ENCODE measurements at regions not wholly inside any gene's neighbourhood (a gene's known extent, or its start where the extent isn't known, plus 50 kb on each side); places are given as distances from the start of the nearest gene placed in this dataset.

GRCh38 chr1:239287296-239287695, 99.1 kb upstream of the CHRM3 start:
- H3K27ac ChIP-seq: no peak overlapping the region
- TF ChIP-seq CTCF (IDR thresholded peaks at IDR 0.05) (no peak), ZFX (IDR thresholded peaks at IDR 0.05; ENCODE audit: borderline replicate concordance) (no peak)

DNA sequence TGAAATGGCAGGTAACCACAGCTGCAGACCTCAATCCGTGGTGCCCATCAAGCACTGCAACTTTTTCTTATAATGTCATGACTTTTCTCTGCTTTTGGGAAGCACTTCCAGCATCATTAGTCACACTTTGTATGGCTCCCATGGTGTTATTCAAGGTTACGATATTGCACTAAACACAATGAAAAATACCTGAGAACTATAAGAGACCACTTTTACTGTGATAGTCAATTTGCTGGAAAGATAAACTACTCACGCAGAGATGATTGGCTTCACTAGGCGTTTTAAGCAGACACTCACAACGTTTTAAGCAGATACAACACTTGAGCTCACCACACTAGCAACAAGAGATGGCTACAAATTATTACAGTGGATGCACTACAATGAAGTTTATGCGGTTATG, 103.2 kb upstream of the CHRM3 start:
- no peak overlapping the region for H3K27ac ChIP-seq
- TF ChIP-seq ZFX (IDR thresholded peaks at IDR 0.05; ENCODE audit: borderline replicate concordance): no peak
- no peak for TF ChIP-seq CTCF (IDR thresholded peaks at IDR 0.05)

- no peak for TF ChIP-seq ZFX (IDR thresholded peaks at IDR 0.05; ENCODE audit: borderline replicate concordance)
- TF ChIP-seq CTCF (IDR thresholded peaks at IDR 0.05): no peak
- H3K27ac ChIP-seq: no peak overlapping the region
Observed at GRCh38 chr1:239282411-239282810, 104.0 kb upstream of the CHRM3 start.

DNA sequence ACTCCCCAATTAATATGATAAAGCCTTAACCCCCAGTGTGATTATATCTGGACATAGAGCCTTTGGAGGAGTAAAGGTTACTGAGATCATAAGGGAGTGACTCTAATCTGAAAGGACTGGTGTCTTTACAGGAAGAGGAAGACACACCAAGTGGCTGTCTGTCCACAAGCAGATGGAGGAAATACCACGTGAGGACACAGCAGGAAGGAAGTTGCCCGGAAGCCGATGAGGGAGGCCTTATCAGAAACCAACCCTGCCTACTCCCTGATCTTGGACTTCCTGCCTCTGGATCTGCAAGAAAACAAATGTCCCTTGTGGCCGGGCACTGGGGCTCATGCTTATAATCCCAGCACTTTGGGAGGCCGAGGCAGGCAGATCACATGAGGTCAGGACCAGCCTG, 110.3 kb upstream of the CHRM3 start:
- no peak overlapping the region for H3K27ac ChIP-seq
- TF ChIP-seq ZFX (IDR thresholded peaks at IDR 0.05; ENCODE audit: borderline replicate concordance) (no peak), CTCF (IDR thresholded peaks at IDR 0.05) (no peak)

GRCh38 chr1:239274242-239274830, 112.0 kb upstream of the CHRM3 start:
- no peak overlapping the region for H3K27ac ChIP-seq
- no peak for TF ChIP-seq ZFX (IDR thresholded peaks at IDR 0.05; ENCODE audit: borderline replicate concordance)
- no peak for TF ChIP-seq CTCF (IDR thresholded peaks at IDR 0.05)

- TF ChIP-seq CTCF (IDR thresholded peaks at IDR 0.05): no peak
- TF ChIP-seq ZFX (IDR thresholded peaks at IDR 0.05; ENCODE audit: borderline replicate concordance): no peak
- no peak overlapping the region for H3K27ac ChIP-seq
Observed at GRCh38 chr1:239270509-239270908, 115.9 kb upstream of the CHRM3 start.

DNA sequence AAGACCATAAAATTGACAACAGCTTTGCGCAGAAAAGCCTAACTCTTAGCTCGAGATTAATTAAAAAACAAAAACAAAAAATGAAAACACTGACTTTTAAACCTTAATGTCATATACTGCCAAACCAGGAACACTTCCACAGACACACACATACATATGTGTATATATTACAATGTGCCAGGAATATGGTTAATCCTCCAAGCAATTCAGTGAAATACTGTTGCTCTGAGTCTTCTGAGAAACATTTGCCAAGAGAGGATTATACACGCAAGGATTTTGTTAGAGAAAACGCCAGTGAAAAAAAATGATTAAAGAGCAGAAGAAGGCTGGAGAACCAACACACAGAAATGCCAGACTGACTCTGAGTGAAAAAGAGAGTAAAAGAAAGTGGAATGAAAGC, 116.7 kb upstream of the CHRM3 start:
- TF ChIP-seq ZFX (IDR thresholded peaks at IDR 0.05; ENCODE audit: borderline replicate concordance) (no peak), CTCF (IDR thresholded peaks at IDR 0.05) (no peak)
- H3K27ac ChIP-seq: no peak overlapping the region

All from 22Rv1 (cell line).